ENCODE measurements at regions not wholly inside any gene's neighbourhood (a gene's known extent, or its start where the extent isn't known, plus 50 kb on each side); places are given as distances from the start of the nearest gene placed in this dataset.

DNA sequence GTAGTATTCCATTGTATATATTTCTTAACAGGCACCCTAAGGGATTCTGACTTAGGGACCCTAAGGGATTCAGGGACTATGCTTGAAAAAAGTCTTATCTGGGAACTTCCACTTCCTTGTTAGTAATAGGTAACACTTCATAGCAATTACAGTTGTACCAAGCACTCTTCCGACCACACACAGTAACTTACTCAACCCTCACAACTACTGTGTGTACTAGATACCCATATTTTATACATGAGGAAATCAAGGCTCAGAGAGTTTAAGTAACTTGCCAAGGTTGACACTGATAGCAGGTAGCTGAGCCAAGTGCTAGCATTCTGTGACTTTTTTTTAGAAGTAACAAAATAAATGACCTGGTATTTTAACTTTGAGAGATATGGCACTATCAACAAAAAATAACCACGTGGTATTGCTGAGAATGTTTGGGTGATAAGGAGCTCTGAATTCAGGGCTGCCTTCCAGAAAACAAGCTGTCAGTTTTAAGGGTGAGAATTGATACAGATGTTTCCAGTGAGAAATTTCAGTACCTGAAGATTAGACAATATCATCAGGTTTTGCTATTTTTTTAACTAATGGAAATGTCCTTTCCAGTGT is 210.3 kb upstream of the SUCLG2 start:
- H3K27me3 ChIP-seq (ENCODE audit: control insufficient read depth in 1 of 2, insufficient read depth in 2 of 2, low read length in 1 of 2) = no peaks in the 10 kb centered on the region
- WGBS, 2 donors = 4 to 9% methylated on average over 2 of the region's 2 CpGs
- no peaks in the 10 kb centered on the region for H3K36me3 ChIP-seq (ENCODE audit: control insufficient read depth in 1 of 2, insufficient read depth in 2 of 2, low read length in 1 of 2)
- ATAC-seq (ENCODE audit: low FRiP score) (no peak), DNase-seq (no peak)
- H3K4me1 ChIP-seq (ENCODE audit: control insufficient read depth in 1 of 2, insufficient read depth in 2 of 2, low read length in 2 of 2) = no peaks in the 10 kb centered on the region
- no peak overlapping the region for H3K4me3 ChIP-seq (ENCODE audit: low read length in 2 of 2)
- intact Hi-C loops (cut with DNase I) = no loop called here
- no peak overlapping the region for H3K27ac ChIP-seq (ENCODE audit: low read depth in 1 of 2, low read length in 2 of 2)
- peaks cover 1% of the 10 kb centered on the region for H3K9me3 ChIP-seq (ENCODE audit: control insufficient read depth, low read length)

DNA sequence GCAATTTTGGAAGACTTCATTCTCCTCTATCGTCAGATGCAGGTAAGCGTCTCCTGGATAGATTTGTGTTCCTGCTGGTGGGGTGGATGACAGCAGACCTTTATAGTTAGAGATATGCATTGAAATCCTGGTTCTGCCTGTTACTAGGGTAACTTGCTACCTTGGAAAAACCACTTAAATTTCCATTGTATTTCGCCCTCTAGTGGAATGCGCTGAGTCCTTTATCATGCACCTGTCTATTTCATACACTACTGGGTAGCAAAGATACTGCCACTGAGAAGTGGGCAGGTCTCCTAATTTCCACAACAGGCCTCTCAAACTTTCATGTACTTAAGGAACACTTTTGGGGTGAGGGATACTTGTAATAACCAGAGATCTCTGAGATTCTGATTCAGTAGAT is 209.5 kb upstream of the SUCLG2 start:
- WGBS, 2 donors = 91 to 95% methylated on average over 4 of the region's 4 CpGs
- ATAC-seq (ENCODE audit: low FRiP score) (no peak), DNase-seq (no peak)
- no peaks in the 10 kb centered on the region for H3K27me3 ChIP-seq (ENCODE audit: control insufficient read depth in 1 of 2, insufficient read depth in 2 of 2, low read length in 1 of 2)
- H3K9me3 ChIP-seq (ENCODE audit: control insufficient read depth, low read length) = peaks cover 4% of the 10 kb centered on the region
- intact Hi-C loops (cut with DNase I) = no loop called here
- no peak overlapping the region for H3K27ac ChIP-seq (ENCODE audit: low read depth in 1 of 2, low read length in 2 of 2)
- no peaks in the 10 kb centered on the region for H3K4me1 ChIP-seq (ENCODE audit: control insufficient read depth in 1 of 2, insufficient read depth in 2 of 2, low read length in 2 of 2)
- H3K4me3 ChIP-seq (ENCODE audit: low read length in 2 of 2) = no peak overlapping the region
- H3K36me3 ChIP-seq (ENCODE audit: control insufficient read depth in 1 of 2, insufficient read depth in 2 of 2, low read length in 1 of 2) = no peaks in the 10 kb centered on the region

DNA sequence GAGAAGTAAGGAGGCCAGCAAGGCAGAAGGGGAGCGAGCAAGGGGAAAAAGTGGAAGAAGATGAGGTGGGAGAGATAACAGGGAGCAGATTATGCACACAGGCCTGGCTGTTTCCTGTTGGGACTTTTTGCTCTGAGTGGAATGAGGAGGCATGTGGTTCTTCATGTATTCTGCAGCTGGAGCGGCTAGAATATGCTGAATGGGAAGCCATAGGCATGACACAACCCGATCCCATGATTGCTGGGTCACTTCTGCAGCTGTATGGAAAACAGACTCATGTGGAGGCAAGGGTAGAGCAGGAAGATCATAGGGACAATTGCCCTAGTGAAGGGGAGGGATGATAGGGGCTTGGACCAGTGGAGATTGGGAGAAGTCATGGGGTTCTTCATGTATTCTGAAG is 206.0 kb upstream of the SUCLG2 start:
- H3K4me1 ChIP-seq (ENCODE audit: control insufficient read depth in 1 of 2, insufficient read depth in 2 of 2, low read length in 2 of 2) = no peaks in the 10 kb centered on the region
- WGBS, 2 donors = 95 to 97% methylated on average over 3 of the region's 3 CpGs
- H3K9me3 ChIP-seq (ENCODE audit: control insufficient read depth, low read length) = peaks cover 2% of the 10 kb centered on the region
- ATAC-seq (ENCODE audit: low FRiP score) = no peak
- H3K27ac ChIP-seq (ENCODE audit: low read depth in 1 of 2, low read length in 2 of 2) = no peak overlapping the region
- intact Hi-C loops (cut with DNase I) = no loop called here
- DNase-seq = no peak
- no peaks in the 10 kb centered on the region for H3K27me3 ChIP-seq (ENCODE audit: control insufficient read depth in 1 of 2, insufficient read depth in 2 of 2, low read length in 1 of 2)
- H3K4me3 ChIP-seq (ENCODE audit: low read length in 2 of 2) = no peak overlapping the region
- H3K36me3 ChIP-seq (ENCODE audit: control insufficient read depth in 1 of 2, insufficient read depth in 2 of 2, low read length in 1 of 2) = no peaks in the 10 kb centered on the region

DNA sequence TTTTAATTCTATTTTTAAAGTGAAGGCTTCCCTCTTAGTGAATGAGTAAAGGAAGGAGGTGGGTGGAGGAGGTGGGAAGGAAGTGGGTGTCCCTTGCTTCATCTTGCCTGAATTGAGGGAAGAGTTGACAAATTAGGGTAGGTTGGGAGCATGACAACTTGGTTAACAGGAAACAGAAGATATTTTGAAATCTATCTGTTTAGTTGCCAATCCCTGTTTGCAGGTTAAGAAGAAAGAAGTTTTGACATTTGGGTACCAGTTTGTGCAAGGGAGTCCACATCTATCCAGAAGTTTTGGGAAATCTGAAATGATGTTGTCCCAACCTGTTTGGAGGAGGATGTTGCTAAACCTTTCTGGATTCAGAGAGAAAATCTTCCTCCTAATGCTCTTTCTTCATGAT is 204.1 kb upstream of the SUCLG2 start:
- Histone ChIP-seq H3K4me1 (ENCODE audit: control insufficient read depth in 1 of 2, insufficient read depth in 2 of 2, low read length in 2 of 2) (no peaks in the 10 kb centered on the region), H3K27me3 (ENCODE audit: control insufficient read depth in 1 of 2, insufficient read depth in 2 of 2, low read length in 1 of 2) (no peaks in the 10 kb centered on the region), H3K27ac (ENCODE audit: low read depth in 1 of 2, low read length in 2 of 2) (no peak overlapping the region), H3K9me3 (ENCODE audit: control insufficient read depth, low read length) (peaks cover 2% of the 10 kb centered on the region), H3K36me3 (ENCODE audit: control insufficient read depth in 1 of 2, insufficient read depth in 2 of 2, low read length in 1 of 2) (no peaks in the 10 kb centered on the region), H3K4me3 (ENCODE audit: low read length in 2 of 2) (no peak overlapping the region)
- intact Hi-C loops (cut with DNase I) = no loop called here
- ATAC-seq (ENCODE audit: low FRiP score) (no peak), DNase-seq (no peak)

DNA sequence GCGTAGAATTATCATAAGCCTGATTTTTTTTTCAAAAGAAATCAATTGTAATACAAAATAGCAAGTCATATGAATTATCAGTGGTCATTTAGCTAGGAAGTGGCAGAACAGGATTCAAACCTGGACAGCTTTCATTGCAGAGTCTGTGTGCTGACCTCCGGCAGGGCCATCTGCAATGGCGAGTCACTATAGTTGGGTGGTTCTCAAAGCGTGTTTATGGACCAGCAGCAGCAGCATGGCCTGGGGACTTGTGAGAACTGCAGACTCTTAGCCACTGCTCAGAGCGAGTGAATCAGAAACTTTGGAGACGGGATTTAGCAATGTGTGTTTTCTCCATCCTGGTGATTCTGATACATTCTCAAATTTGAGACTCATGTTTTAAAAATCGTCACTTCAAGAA is 202.3 kb upstream of the SUCLG2 start:
- no peak for ATAC-seq (ENCODE audit: low FRiP score)
- intact Hi-C loops (cut with DNase I) = no loop called here
- 96 to 97% methylated on average over 7 of the region's 7 CpGs for WGBS, 2 donors

DNA sequence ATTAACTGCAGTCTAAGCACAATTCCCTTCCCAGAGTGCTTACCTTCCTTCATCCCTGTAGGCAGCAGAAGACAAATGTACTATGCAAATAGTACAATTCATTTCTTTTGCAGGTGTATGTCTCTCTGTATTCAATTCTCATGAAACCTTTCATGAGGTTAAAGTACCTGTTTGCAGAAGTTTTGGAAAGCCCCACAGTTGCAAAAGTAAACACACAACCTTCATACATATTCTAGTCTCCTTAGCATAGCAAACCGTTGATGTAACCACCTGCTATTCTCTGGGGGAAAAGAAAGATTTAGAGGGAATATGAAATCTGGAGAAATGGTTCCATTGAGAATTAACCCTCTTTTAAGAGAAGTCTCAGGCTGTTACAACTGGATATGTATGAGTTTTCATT is 200.3 kb upstream of the SUCLG2 start:
- H3K4me1 ChIP-seq (ENCODE audit: control insufficient read depth in 1 of 2, insufficient read depth in 2 of 2, low read length in 2 of 2) = no peaks in the 10 kb centered on the region
- H3K9me3 ChIP-seq (ENCODE audit: control insufficient read depth, low read length) = peaks cover 2% of the 10 kb centered on the region
- no peak for ATAC-seq (ENCODE audit: low FRiP score)
- no peaks in the 10 kb centered on the region for H3K36me3 ChIP-seq (ENCODE audit: control insufficient read depth in 1 of 2, insufficient read depth in 2 of 2, low read length in 1 of 2)
- H3K27ac ChIP-seq (ENCODE audit: low read depth in 1 of 2, low read length in 2 of 2) = no peak overlapping the region
- WGBS, 2 donors = 62 to 63% methylated on average over 1 of the region's 1 CpG
- H3K4me3 ChIP-seq (ENCODE audit: low read length in 2 of 2) = no peak overlapping the region
- DNase-seq = no peak
- H3K27me3 ChIP-seq (ENCODE audit: control insufficient read depth in 1 of 2, insufficient read depth in 2 of 2, low read length in 1 of 2) = no peaks in the 10 kb centered on the region
- intact Hi-C loops (cut with DNase I) = no loop called here

More for the DNA sequence above, 202.3 kb upstream of the SUCLG2 start:
- H3K4me1 ChIP-seq (ENCODE audit: control insufficient read depth in 1 of 2, insufficient read depth in 2 of 2, low read length in 2 of 2) = no peaks in the 10 kb centered on the region
- DNase-seq = no peak
- H3K27me3 ChIP-seq (ENCODE audit: control insufficient read depth in 1 of 2, insufficient read depth in 2 of 2, low read length in 1 of 2) = no peaks in the 10 kb centered on the region
- H3K27ac ChIP-seq (ENCODE audit: low read depth in 1 of 2, low read length in 2 of 2) = no peak overlapping the region
- no peaks in the 10 kb centered on the region for H3K36me3 ChIP-seq (ENCODE audit: control insufficient read depth in 1 of 2, insufficient read depth in 2 of 2, low read length in 1 of 2)
- peaks cover 2% of the 10 kb centered on the region for H3K9me3 ChIP-seq (ENCODE audit: control insufficient read depth, low read length)
- no peak overlapping the region for H3K4me3 ChIP-seq (ENCODE audit: low read length in 2 of 2)

DNA sequence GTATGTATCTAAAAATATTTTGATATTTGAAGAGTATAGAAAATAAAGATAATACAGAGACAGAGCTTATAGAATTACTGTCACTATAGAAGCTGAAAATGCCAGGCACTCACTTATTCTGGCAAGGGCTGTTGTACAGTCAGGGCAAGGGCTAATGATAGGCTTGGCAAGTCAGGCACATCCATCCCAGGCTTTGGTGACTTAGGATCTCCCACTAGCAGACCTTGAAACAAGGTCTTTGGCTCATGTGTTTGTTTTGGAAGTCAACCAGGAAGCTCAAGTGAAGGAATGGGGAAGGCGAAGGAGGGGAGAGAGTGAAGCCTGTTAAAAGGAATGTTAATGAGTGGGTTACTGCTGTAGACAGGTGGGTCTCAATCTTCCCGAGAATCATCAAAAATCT is 199.1 kb upstream of the SUCLG2 start:
- intact Hi-C loops (cut with DNase I) = no loop called here
- WGBS, 2 donors = 50 to 53% methylated on average over 2 of the region's 2 CpGs
- no peak for DNase-seq
- Histone ChIP-seq H3K36me3 (ENCODE audit: control insufficient read depth in 1 of 2, insufficient read depth in 2 of 2, low read length in 1 of 2) (no peaks in the 10 kb centered on the region), H3K4me1 (ENCODE audit: control insufficient read depth in 1 of 2, insufficient read depth in 2 of 2, low read length in 2 of 2) (no peaks in the 10 kb centered on the region), H3K27me3 (ENCODE audit: control insufficient read depth in 1 of 2, insufficient read depth in 2 of 2, low read length in 1 of 2) (no peaks in the 10 kb centered on the region), H3K27ac (ENCODE audit: low read depth in 1 of 2, low read length in 2 of 2) (no peak overlapping the region), H3K9me3 (ENCODE audit: control insufficient read depth, low read length) (no peaks in the 10 kb centered on the region), H3K4me3 (ENCODE audit: low read length in 2 of 2) (no peak overlapping the region)
- ATAC-seq (ENCODE audit: low FRiP score) = no peak

DNA sequence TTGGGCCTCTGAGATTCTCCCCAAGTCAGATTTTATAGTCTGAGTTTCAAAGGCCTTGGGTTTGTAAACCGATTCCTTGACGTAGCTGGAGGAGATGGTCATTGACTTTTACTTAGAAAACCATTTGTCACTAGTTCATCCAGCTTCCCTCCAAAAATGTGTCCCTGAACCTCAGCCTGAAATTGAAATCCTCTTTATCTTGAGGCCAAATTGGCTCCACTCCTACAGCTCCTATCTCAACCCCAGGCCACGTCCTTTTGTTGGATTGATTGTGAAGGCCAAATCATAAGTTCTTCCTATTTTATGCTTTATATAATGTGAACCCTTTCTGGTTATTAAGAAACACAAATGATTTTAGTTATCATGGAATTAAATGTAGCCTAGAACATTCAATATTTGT is 193.9 kb upstream of the SUCLG2 start:
- no peaks in the 10 kb centered on the region for H3K27me3 ChIP-seq (ENCODE audit: control insufficient read depth in 1 of 2, insufficient read depth in 2 of 2, low read length in 1 of 2)
- intact Hi-C loops (cut with DNase I) = no loop called here
- DNase-seq (no peak), ATAC-seq (ENCODE audit: low FRiP score) (no peak)
- WGBS, 2 donors = 85 to 88% methylated on average over 3 of the region's 3 CpGs
- no peaks in the 10 kb centered on the region for H3K36me3 ChIP-seq (ENCODE audit: control insufficient read depth in 1 of 2, insufficient read depth in 2 of 2, low read length in 1 of 2)
- H3K4me1 ChIP-seq (ENCODE audit: control insufficient read depth in 1 of 2, insufficient read depth in 2 of 2, low read length in 2 of 2) = no peaks in the 10 kb centered on the region
- no peaks in the 10 kb centered on the region for H3K9me3 ChIP-seq (ENCODE audit: control insufficient read depth, low read length)
- no peak overlapping the region for H3K4me3 ChIP-seq (ENCODE audit: low read length in 2 of 2)
- no peak overlapping the region for H3K27ac ChIP-seq (ENCODE audit: low read depth in 1 of 2, low read length in 2 of 2)

DNA sequence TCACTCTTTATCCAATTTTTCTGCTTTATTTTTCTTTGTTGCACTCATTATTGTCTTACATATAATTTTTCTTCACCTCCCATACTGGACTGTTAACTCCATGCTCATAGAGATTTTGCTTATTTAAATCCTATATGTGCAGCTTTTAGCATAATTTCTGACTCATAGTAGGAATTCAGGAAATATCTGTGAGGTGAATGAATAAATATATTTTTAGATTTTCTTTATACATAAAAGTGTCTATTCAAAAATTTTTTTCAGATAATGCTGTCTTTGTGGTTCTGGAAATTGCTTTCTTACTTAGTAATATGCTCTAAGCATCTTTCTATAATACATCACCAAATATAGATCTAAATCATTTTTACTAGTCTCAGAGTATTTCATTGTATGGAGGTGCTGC is 191.8 kb upstream of the SUCLG2 start:
- no peaks in the 10 kb centered on the region for H3K36me3 ChIP-seq (ENCODE audit: control insufficient read depth in 1 of 2, insufficient read depth in 2 of 2, low read length in 1 of 2)
- no peaks in the 10 kb centered on the region for H3K9me3 ChIP-seq (ENCODE audit: control insufficient read depth, low read length)
- H3K27ac ChIP-seq (ENCODE audit: low read depth in 1 of 2, low read length in 2 of 2) = no peak overlapping the region
- no peak overlapping the region for H3K4me3 ChIP-seq (ENCODE audit: low read length in 2 of 2)
- intact Hi-C loops (cut with DNase I) = no loop called here
- H3K27me3 ChIP-seq (ENCODE audit: control insufficient read depth in 1 of 2, insufficient read depth in 2 of 2, low read length in 1 of 2) = no peaks in the 10 kb centered on the region
- DNase-seq (no peak), ATAC-seq (ENCODE audit: low FRiP score) (no peak)
- no peaks in the 10 kb centered on the region for H3K4me1 ChIP-seq (ENCODE audit: control insufficient read depth in 1 of 2, insufficient read depth in 2 of 2, low read length in 2 of 2)

Data from aorta (tissue), 5 donors.